Left lung (tissue), 4 donors: ENCODE measurements at regions not wholly inside any gene's neighbourhood (a gene's known extent, or its start where the extent isn't known, plus 50 kb on each side); places are given as distances from the start of the nearest gene placed in this dataset.

Source experiments
- ATAC-seq: fragments of 200-7000 bp; cut with Tn5 transposase; one replicate; pipeline ENCODE4 v1.9.1; 2020; ENCODE audit warnings: moderate library complexity
- DNase-seq, 4 donors: peaks; one replicate each; pipeline ENCODE4 v3.0.0-alpha.2; 2013 to 2020
- H3K27ac ChIP-seq, 2 donors: fragments of 200-600 bp; sonication (generic) in 1 of 2; one replicate each; pipeline versions ENCODE4 v1.5.0 to v1.8.0; 2020 to 2021
- H3K27me3 ChIP-seq, 2 donors: fragments of 200-600 bp; sonication (generic) in 1 of 2; one replicate each; pipeline versions ENCODE4 v1.5.0 to v1.8.0; 2020 to 2021
- H3K36me3 ChIP-seq, 2 donors: fragments of 200-600 bp; sonication (generic) in 1 of 2; one replicate each; pipeline versions ENCODE4 v1.5.0 to v1.8.0; 2020 to 2021
- H3K4me1 ChIP-seq, 2 donors: fragments of 200-600 bp; one replicate each; pipeline ENCODE4 v1.8.0; 2021
- H3K4me3 ChIP-seq, 2 donors: fragments of 200-600 bp; sonication (generic) in 1 of 2; one replicate each; pipeline versions ENCODE4 v1.5.0 to v1.8.0; 2020 to 2021; ENCODE audit warnings: mild to moderate bottlenecking in 1 of 2
- H3K9me3 ChIP-seq, 2 donors: fragments of 200-600 bp; sonication (generic) in 1 of 2; one replicate each; pipeline versions ENCODE4 v1.5.0 to v1.8.0; 2020 to 2021
- intact Hi-C, 2 donors: fragments of 100-400 bp; cut with DNase I; formaldehyde crosslinking; loops; one replicate each; pipeline versions ENCODE4 v1.11.2 to v1.14.2; 2022
- TF ChIP-seq, protein P1 (sequence below), 2 donors: fragments of 200-600 bp; sonication (generic) in 1 of 2; IDR thresholded peaks; one replicate each; pipeline versions ENCODE4 v1.5.0 to v1.8.0; 2021; ENCODE audit warnings: antibody characterized with exemption in 2 of 2
- donor health status: DM: no; HTN: yes; CAD: no.
- donor health status: DM: no; HTN: no; CAD: no.

DNA sequence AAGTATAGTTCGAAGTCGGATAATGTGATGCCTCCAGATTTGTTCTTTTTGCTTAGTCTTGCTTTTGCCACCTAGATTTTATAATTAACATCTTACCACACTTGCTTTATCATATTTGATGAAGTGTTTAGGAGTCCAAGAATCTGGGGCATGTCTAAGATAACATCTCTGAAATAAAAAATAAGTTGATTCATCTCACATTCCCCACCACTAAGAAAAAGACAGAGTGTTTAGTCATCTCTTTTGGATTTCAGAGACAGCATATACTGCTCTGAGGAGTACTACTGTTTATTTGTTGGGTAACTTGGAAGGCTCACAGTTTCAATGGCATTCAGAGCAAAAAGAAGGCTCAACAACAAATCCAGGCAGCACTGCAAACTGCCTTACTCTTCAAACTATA lies 324.2 kb upstream of the ATP11B start:
- TF ChIP-seq, protein P1, sequence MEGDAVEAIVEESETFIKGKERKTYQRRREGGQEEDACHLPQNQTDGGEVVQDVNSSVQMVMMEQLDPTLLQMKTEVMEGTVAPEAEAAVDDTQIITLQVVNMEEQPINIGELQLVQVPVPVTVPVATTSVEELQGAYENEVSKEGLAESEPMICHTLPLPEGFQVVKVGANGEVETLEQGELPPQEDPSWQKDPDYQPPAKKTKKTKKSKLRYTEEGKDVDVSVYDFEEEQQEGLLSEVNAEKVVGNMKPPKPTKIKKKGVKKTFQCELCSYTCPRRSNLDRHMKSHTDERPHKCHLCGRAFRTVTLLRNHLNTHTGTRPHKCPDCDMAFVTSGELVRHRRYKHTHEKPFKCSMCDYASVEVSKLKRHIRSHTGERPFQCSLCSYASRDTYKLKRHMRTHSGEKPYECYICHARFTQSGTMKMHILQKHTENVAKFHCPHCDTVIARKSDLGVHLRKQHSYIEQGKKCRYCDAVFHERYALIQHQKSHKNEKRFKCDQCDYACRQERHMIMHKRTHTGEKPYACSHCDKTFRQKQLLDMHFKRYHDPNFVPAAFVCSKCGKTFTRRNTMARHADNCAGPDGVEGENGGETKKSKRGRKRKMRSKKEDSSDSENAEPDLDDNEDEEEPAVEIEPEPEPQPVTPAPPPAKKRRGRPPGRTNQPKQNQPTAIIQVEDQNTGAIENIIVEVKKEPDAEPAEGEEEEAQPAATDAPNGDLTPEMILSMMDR (IDR thresholded peaks at IDR 0.05): no peak
- ATAC-seq: no peak
- no peak for DNase-seq
- no peak overlapping the region for H3K27ac ChIP-seq
- H3K27me3 ChIP-seq: no peaks in the 10 kb centered on the region
- H3K4me3 ChIP-seq: no peak overlapping the region
- H3K9me3 ChIP-seq: peaks cover 0 to 7% of the 10 kb centered on the region in 2 donors
- no peaks in the 10 kb centered on the region for H3K4me1 ChIP-seq
- intact Hi-C loops: no loop called here
- H3K36me3 ChIP-seq: no peaks in the 10 kb centered on the region

DNA sequence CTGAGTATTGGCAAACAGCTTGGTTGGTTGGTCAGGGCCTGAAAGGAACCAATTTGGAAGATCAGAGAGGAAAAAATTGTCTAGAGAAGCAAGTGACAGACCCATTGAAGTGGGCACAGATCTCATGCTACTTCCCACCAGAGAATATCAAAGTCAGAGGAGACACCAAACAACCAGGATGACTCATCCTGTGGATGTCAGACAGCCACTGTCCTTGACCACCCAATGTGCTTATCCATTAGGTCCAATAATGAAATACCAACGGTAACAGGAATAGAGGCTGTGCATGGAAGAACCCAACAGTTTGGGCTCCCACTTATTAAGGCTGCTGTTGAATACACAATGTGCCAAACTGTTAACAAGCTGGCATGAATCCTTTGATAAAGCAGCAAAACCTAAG lies 323.1 kb upstream of the ATP11B start:
- Histone ChIP-seq H3K27me3 (no peaks in the 10 kb centered on the region), H3K4me3 (no peak overlapping the region), H3K36me3 (no peaks in the 10 kb centered on the region), H3K4me1 (no peaks in the 10 kb centered on the region), H3K9me3 (peaks cover 0 to 2% of the 10 kb centered on the region in 2 donors), H3K27ac (no peak overlapping the region)
- intact Hi-C loops: no loop called here
- TF ChIP-seq, protein P1 (IDR thresholded peaks at IDR 0.05): no peak
- DNase-seq: no peak
- ATAC-seq: no peak

DNA sequence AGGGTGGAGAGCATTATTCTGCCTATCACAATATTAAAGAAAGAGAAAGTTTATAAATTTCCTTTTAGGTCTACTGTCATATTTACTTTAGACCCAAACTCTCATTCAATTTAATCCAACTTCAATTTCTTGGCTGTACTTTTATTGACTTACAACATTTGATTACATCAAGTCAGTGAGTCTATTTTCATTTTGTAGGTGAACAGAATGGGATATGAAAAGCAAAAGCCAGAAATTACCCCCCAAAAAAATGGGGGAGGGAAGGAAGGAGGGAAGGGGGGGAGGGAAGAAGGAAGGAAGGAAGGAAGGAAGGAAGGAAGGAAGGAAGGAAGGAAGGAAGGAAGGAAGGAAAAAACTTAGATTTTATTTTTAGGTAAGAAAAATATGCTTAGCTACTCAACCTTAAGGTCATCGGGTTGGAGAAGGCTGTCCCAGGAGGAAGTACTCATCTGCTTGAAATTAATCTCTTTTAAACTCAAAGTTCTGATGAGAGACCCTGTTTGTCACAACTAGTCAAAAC lies 320.1 kb upstream of the ATP11B start:
- ATAC-seq (no peak), DNase-seq (no peak)
- TF ChIP-seq, protein P1 (IDR thresholded peaks at IDR 0.05): no peak
- Histone ChIP-seq H3K9me3 (peaks cover 0 to 2% of the 10 kb centered on the region in 2 donors), H3K4me1 (no peaks in the 10 kb centered on the region), H3K36me3 (no peaks in the 10 kb centered on the region), H3K4me3 (no peak overlapping the region), H3K27me3 (no peaks in the 10 kb centered on the region), H3K27ac (no peak overlapping the region)
- intact Hi-C loops: no loop called here

DNA sequence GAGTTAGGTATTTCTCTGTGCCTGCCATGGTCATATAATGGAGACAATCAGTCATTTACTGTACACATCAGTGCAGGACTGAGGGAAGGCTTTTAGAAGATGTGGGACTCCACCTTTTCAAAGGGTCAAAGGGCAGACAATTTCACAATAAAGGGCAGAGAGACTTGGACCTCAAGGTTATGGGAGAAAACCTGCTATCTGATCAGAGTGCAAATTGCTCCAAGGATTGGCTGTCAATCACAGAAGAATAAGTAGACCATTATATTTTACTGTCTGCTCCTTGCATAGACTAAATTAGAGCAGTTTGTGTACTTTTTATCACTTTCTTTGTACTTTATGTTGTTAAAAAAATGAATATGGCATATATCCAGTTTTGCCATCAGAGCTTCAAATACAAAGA lies 314.9 kb upstream of the ATP11B start:
- H3K27me3 ChIP-seq: no peaks in the 10 kb centered on the region
- no peaks in the 10 kb centered on the region for H3K9me3 ChIP-seq
- no peak overlapping the region for H3K27ac ChIP-seq
- H3K4me1 ChIP-seq: no peaks in the 10 kb centered on the region
- intact Hi-C loops: no loop called here
- H3K36me3 ChIP-seq: no peaks in the 10 kb centered on the region
- no peak for ATAC-seq
- H3K4me3 ChIP-seq: no peak overlapping the region
- DNase-seq: no peak
- TF ChIP-seq, protein P1 (IDR thresholded peaks at IDR 0.05): no peak

DNA sequence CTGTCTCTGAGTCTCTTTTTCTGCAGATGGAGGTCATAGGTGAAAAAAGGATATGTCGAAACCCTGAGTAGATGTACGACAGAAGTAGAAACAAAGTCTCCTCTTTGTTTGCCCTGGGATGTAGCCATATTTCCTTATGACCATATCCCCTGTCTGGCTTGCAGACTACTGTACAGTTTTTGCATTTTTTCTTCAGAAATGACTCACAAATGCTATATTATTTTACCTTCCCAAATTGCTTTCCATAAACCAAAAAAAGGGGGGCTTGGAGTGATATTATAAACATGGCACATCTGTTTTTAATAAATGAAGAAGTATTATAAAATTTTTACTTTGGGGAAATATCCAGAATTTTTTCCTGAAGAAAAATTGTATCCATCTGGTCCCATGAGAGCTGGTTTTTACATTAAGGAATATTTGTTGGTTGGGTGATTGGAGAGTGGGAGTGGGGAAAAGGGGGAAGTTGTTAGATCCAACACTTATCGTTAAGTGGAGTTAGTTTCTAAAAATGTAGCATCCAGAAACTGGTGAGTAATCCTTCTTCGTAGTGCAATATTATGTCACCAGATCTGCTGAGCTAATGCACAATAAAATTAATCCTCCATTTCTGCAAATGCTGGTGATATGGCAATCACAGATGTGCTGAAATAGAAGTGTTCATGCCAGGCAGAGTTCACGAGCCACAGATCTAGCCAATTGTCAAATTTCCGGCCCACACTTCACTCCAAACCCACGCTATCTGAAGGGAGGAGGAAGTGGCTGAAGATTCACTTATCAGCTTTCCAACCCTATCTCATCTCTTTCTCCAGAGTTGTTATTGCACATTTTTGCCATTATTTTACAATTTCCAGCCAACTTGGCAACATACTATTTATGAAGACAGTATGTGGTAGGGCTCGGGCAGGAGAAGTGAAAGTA lies 313.6 kb upstream of the ATP11B start:
- Histone ChIP-seq H3K36me3 (no peaks in the 10 kb centered on the region), H3K27ac (no peak overlapping the region), H3K9me3 (no peaks in the 10 kb centered on the region), H3K4me1 (no peaks in the 10 kb centered on the region), H3K27me3 (no peaks in the 10 kb centered on the region), H3K4me3 (no peak overlapping the region)
- intact Hi-C loops: no loop called here
- TF ChIP-seq, protein P1 (IDR thresholded peaks at IDR 0.05): no peak
- DNase-seq (no peak), ATAC-seq (no peak)
